Central memory CD8-positive, alpha-beta T cell (primary cell): ENCODE measurements at regions not wholly inside any gene's neighbourhood (a gene's known extent, or its start where the extent isn't known, plus 50 kb on each side); places are given as distances from the start of the nearest gene placed in this dataset.

Experiments
- ATAC-seq: fragments of 150-1000 bp; cut with Tn5 transposase; replicated peaks from 2 replicates; pipeline ENCODE4 v1.10.0; 2022; ENCODE audit warnings: mild to moderate bottlenecking, moderate FRiP score, moderate number of reproducible peaks; ENCODE audit not compliant: poor library complexity, severe bottlenecking; ENCODE audit errors: extremely low read depth
- DNase-seq, 2 donors: peaks; one replicate each; pipeline ENCODE4 v3.0.0; 2021; ENCODE audit warnings: low spot score in 2 of 2
- H3K27ac Mint-ChIP-seq: one replicate; pipeline ENCODE4 v1.8.0; 2022; ENCODE audit warnings: low read depth, mild to moderate bottlenecking, moderate library complexity, mixed read lengths
- H3K27me3 Mint-ChIP-seq: one replicate; pipeline ENCODE4 v1.8.0; 2022; ENCODE audit warnings: mixed read lengths
- H3K36me3 Mint-ChIP-seq: one replicate; pipeline ENCODE4 v1.8.0; 2022; ENCODE audit warnings: mild to moderate bottlenecking, moderate library complexity, mixed read lengths; ENCODE audit not compliant: insufficient read depth
- H3K4me1 Mint-ChIP-seq: one replicate; pipeline ENCODE4 v1.8.0; 2022; ENCODE audit warnings: mixed read lengths
- H3K4me3 Mint-ChIP-seq: one replicate; pipeline ENCODE4 v1.8.0; 2022; ENCODE audit warnings: mild to moderate bottlenecking, moderate library complexity, mixed read lengths
- H3K9me3 Mint-ChIP-seq: one replicate; pipeline ENCODE4 v1.8.0; 2022; ENCODE audit warnings: mixed read lengths

DNA sequence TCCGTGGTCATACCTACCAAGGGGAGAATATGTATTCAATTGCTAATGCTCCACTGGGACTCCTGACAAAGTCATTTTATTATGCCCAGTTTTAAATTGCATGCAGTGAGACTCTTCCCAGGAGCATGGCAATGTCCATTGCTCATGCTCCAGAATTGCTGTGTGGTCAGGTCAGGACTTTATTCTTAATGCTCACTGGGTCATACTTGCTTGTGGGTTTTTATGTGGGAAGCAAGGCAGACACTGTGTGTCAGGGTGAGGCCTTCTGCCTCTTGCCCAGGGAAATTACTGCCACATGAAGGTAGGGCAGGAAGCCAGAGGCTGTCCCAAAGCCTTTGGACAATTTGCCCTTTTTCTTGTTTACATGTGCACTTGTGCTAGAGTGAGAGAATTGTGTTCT is 164.6 kb upstream of the MEF2C start:
- H3K9me3 Mint-ChIP-seq = peaks cover 16% of the 10 kb centered on the region
- no peaks in the 10 kb centered on the region for H3K4me1 Mint-ChIP-seq
- H3K27me3 Mint-ChIP-seq = no peaks in the 10 kb centered on the region
- no peak overlapping the region for H3K27ac Mint-ChIP-seq
- DNase-seq (no peak), ATAC-seq (no peak)
- no peak overlapping the region for H3K4me3 Mint-ChIP-seq
- no peaks in the 10 kb centered on the region for H3K36me3 Mint-ChIP-seq

- peaks cover 6% of the 10 kb centered on the region for H3K9me3 Mint-ChIP-seq
- H3K27me3 Mint-ChIP-seq = no peaks in the 10 kb centered on the region
- no peak for DNase-seq
- H3K36me3 Mint-ChIP-seq = no peaks in the 10 kb centered on the region
- no peak overlapping the region for H3K27ac Mint-ChIP-seq
- no peaks in the 10 kb centered on the region for H3K4me1 Mint-ChIP-seq
- H3K4me3 Mint-ChIP-seq = no peak overlapping the region
- ATAC-seq = no peak
These were observed 162.2 kb upstream of the MEF2C start for GRCh38 chr5:89045216-89045615.

GRCh38 chr5:89044674-89045200 is 161.8 kb upstream of the MEF2C start:
- H3K4me1 Mint-ChIP-seq = no peaks in the 10 kb centered on the region
- peaks cover 5% of the 10 kb centered on the region for H3K9me3 Mint-ChIP-seq
- H3K27ac Mint-ChIP-seq = no peak overlapping the region
- no peaks in the 10 kb centered on the region for H3K36me3 Mint-ChIP-seq
- no peaks in the 10 kb centered on the region for H3K27me3 Mint-ChIP-seq
- no peak for DNase-seq
- ATAC-seq = no peak
- no peak overlapping the region for H3K4me3 Mint-ChIP-seq

DNA sequence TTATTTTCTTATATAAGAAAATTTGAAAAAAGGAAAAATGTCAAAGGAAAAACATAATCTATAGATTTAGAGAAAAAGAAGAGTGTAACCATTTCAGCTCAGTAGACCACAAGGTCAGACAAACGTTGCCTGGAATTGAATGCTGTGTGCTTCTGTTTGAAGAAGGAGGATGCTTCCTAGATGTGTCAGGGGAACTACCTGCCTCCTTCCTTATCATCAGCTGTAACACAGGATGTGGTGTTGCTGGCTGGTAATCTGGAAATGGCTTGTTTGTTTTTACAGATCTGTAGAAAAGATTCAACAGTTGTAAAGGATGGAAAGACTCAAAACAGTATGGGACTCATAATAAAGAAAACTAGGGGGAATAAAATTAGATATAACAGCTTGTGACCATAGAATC is 160.7 kb upstream of the MEF2C start:
- DNase-seq (no peak), ATAC-seq (no peak)
- no peaks in the 10 kb centered on the region for H3K4me1 Mint-ChIP-seq
- peaks cover 6% of the 10 kb centered on the region for H3K9me3 Mint-ChIP-seq
- no peak overlapping the region for H3K27ac Mint-ChIP-seq
- H3K36me3 Mint-ChIP-seq = no peaks in the 10 kb centered on the region
- H3K4me3 Mint-ChIP-seq = no peak overlapping the region
- H3K27me3 Mint-ChIP-seq = no peaks in the 10 kb centered on the region

DNA sequence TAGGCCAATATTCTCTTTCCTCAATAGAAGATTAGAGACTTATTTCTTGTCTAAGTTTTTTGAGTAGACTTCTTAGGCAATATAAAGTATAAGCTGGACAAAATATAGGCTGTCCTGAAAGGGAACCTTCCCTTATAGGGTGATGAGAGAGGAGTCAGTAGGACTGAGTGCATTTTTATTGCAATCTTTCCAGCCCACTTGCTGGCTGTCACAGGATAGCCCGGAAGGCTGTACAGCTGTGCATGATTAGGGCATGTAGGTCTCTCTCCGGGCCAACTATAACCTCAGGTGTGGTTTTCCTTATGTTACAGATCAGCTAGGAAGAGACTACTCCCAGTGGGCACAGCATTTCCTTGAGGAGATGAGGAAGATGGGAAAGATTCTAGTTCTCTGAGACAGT is 159.8 kb upstream of the MEF2C start:
- ATAC-seq (no peak), DNase-seq (no peak)
- no peaks in the 10 kb centered on the region for H3K27me3 Mint-ChIP-seq
- no peaks in the 10 kb centered on the region for H3K36me3 Mint-ChIP-seq
- peaks cover 10% of the 10 kb centered on the region for H3K9me3 Mint-ChIP-seq
- H3K4me1 Mint-ChIP-seq = no peaks in the 10 kb centered on the region
- no peak overlapping the region for H3K27ac Mint-ChIP-seq
- no peak overlapping the region for H3K4me3 Mint-ChIP-seq

GRCh38 chr5:89041976-89042375 is 159.0 kb upstream of the MEF2C start:
- Mint-ChIP-seq H3K4me3 (no peak overlapping the region), H3K4me1 (no peaks in the 10 kb centered on the region), H3K27me3 (no peaks in the 10 kb centered on the region), H3K27ac (no peak overlapping the region), H3K9me3 (peaks cover 10% of the 10 kb centered on the region), H3K36me3 (no peaks in the 10 kb centered on the region)
- DNase-seq = no peak
- no peak for ATAC-seq

DNA sequence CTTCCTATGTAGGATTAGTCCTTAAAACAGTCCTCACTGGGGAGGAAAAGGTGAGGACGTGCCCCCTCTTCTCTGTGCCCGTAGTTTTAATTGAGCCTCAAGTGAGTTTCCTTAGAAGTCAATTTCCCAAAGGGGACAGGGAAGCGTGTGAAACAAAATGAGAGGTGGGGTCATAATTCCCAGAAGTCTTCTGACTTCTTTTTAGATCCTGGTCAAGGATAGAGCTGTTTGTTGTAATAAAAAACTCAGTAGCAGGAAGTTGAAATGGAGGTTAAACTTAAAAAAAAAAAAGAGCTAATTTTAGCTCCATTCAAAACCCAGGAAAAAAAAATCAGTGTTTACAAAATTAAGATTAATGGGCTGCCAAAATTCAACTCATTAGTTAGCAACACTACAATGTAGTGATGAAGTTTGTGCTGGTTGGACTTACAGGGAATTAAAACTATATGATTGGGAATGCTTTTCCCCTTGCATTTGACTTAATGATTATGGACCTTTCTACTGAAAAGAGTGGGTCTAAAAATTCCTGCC is 158.3 kb upstream of the MEF2C start:
- no peak for DNase-seq
- no peak for ATAC-seq
- H3K27ac Mint-ChIP-seq = no peak overlapping the region
- no peaks in the 10 kb centered on the region for H3K4me1 Mint-ChIP-seq
- no peaks in the 10 kb centered on the region for H3K27me3 Mint-ChIP-seq
- no peak overlapping the region for H3K4me3 Mint-ChIP-seq
- H3K9me3 Mint-ChIP-seq = peaks cover 10% of the 10 kb centered on the region
- H3K36me3 Mint-ChIP-seq = no peaks in the 10 kb centered on the region

DNA sequence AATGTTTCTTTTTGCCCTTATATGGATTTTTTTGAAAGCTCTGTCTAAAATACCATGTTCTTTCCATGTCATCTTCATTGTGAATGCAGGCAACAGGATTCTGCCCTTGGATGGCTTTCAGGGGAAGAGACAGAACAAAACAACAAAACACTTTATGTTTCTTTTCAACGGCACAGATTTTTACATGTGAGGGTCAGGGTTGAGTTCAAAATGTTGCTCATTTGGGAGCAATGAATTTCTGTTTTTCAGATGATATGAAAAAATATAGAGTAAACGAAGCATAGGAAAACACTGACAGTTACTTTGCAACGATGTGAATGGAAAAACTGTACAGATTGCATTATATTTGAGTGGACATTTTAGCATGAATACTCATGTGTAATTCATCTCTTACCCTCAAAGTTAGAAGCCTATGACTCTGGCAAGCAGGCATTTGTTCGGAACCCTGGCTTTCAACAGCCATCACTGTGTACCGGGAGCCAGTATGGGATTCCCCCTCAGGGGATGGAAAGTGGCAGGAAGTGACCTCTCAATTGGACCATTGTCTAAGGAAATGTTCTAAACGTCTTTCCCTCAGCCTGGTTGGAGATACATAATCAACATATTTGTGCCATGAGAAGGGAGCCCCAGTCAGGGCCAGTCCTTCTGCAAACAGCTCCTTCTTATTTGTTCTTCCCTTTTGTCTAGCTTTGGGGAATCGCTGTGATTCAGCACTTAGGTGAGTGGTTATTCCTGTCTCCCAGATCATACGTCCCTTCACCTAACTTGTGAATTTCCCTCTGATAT is 153.9 kb upstream of the MEF2C start:
- no peaks in the 10 kb centered on the region for H3K27me3 Mint-ChIP-seq
- H3K9me3 Mint-ChIP-seq = peaks cover 5% of the 10 kb centered on the region
- H3K4me1 Mint-ChIP-seq = no peaks in the 10 kb centered on the region
- DNase-seq = no peak
- no peak for ATAC-seq
- H3K27ac Mint-ChIP-seq = no peak overlapping the region
- no peaks in the 10 kb centered on the region for H3K36me3 Mint-ChIP-seq
- no peak overlapping the region for H3K4me3 Mint-ChIP-seq

- Mint-ChIP-seq H3K27me3 (no peaks in the 10 kb centered on the region), H3K36me3 (no peaks in the 10 kb centered on the region), H3K9me3 (peaks cover 5% of the 10 kb centered on the region), H3K27ac (no peak overlapping the region), H3K4me3 (no peak overlapping the region), H3K4me1 (no peaks in the 10 kb centered on the region)
- no peak for ATAC-seq
- no peak for DNase-seq
These were observed 153.2 kb upstream of the MEF2C start for GRCh38 chr5:89036166-89036565.

- no peaks in the 10 kb centered on the region for H3K27me3 Mint-ChIP-seq
- no peak overlapping the region for H3K4me3 Mint-ChIP-seq
- H3K4me1 Mint-ChIP-seq = no peaks in the 10 kb centered on the region
- no peaks in the 10 kb centered on the region for H3K36me3 Mint-ChIP-seq
- DNase-seq = no peak
- ATAC-seq = no peak
- no peak overlapping the region for H3K27ac Mint-ChIP-seq
- H3K9me3 Mint-ChIP-seq = peaks cover 10% of the 10 kb centered on the region
These were observed 151.6 kb upstream of the MEF2C start for GRCh38 chr5:89034588-89034987.

DNA sequence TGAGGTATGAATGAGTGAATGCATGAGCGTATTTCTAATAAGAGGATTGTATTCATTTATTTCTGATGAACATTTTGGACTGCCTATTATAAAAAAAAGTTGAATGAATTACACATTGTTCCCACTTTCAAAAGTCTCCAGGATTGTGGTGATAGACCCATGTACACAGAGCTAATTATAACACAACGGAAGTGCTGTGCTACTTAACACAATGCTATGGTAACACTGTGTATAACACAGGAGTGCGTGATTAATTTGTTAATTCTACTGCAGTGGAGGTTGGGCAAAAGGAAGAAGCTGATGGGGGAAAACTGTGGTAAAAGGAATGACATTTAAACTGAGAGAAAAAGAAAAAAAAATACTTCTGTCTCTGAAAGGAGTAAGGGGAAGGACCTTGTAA is 147.8 kb upstream of the MEF2C start:
- H3K27ac Mint-ChIP-seq = no peak overlapping the region

GRCh38 chr5:89028595-89029285 is 145.8 kb upstream of the MEF2C start:
- Mint-ChIP-seq H3K27ac (no peak overlapping the region), H3K9me3 (peaks cover 16% of the 10 kb centered on the region), H3K4me3 (no peak overlapping the region), H3K27me3 (no peaks in the 10 kb centered on the region), H3K4me1 (no peaks in the 10 kb centered on the region), H3K36me3 (peaks cover 1% of the 10 kb centered on the region)
- ATAC-seq (no peak), DNase-seq (no peak)

More for the DNA sequence above, 147.8 kb upstream of the MEF2C start:
- H3K27me3 Mint-ChIP-seq = no peaks in the 10 kb centered on the region
- ATAC-seq (no peak), DNase-seq (no peak)
- H3K4me1 Mint-ChIP-seq = no peaks in the 10 kb centered on the region
- H3K9me3 Mint-ChIP-seq = peaks cover 11% of the 10 kb centered on the region
- H3K4me3 Mint-ChIP-seq = no peak overlapping the region
- H3K36me3 Mint-ChIP-seq = no peaks in the 10 kb centered on the region

GRCh38 chr5:89024045-89024444 is 141.1 kb upstream of the MEF2C start:
- DNase-seq (no peak), ATAC-seq (no peak)
- H3K4me1 Mint-ChIP-seq = no peaks in the 10 kb centered on the region
- no peak overlapping the region for H3K4me3 Mint-ChIP-seq
- no peak overlapping the region for H3K27ac Mint-ChIP-seq
- no peaks in the 10 kb centered on the region for H3K27me3 Mint-ChIP-seq
- peaks cover 11% of the 10 kb centered on the region for H3K9me3 Mint-ChIP-seq
- peaks cover 1% of the 10 kb centered on the region for H3K36me3 Mint-ChIP-seq
